Activated CD4-positive, alpha-beta T cell treated with anti-CD3 and anti-CD28 coated beads for 1 hour (primary cell): ENCODE measurements at regions not wholly inside any gene's neighbourhood (a gene's known extent, or its start where the extent isn't known, plus 50 kb on each side); places are given as distances from the start of the nearest gene placed in this dataset.
"Not testable (repeated sequence)": the region's sequence is repeated elsewhere in the genome, so short reads cannot be mapped to it uniquely, and the experiment has no call there.

Experiments used
- DNase-seq: peaks from one replicate; pipeline ENCODE4 v3.0.0-alpha.2; 2020

DNA sequence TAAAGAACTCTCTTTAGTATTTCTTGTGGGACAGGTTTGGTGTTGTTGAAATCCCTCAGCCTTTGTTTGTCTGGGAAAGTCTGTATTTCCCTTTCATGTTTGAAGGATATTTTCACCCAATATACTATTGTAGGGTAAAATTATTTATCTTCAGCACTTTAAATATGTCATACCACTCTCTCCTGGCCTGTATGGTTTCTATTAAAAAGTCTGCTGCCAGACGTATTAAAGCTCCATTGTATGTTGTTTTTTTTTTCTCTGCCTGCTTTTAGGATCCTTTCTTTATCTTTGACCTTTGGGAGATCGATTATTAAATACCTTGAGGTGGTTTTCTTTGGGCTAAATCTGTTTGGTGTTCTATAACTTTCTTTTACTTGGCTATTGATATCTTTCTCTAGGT lies 119.0 kb upstream of the TBC1D5 start:
- no peak for DNase-seq

DNA sequence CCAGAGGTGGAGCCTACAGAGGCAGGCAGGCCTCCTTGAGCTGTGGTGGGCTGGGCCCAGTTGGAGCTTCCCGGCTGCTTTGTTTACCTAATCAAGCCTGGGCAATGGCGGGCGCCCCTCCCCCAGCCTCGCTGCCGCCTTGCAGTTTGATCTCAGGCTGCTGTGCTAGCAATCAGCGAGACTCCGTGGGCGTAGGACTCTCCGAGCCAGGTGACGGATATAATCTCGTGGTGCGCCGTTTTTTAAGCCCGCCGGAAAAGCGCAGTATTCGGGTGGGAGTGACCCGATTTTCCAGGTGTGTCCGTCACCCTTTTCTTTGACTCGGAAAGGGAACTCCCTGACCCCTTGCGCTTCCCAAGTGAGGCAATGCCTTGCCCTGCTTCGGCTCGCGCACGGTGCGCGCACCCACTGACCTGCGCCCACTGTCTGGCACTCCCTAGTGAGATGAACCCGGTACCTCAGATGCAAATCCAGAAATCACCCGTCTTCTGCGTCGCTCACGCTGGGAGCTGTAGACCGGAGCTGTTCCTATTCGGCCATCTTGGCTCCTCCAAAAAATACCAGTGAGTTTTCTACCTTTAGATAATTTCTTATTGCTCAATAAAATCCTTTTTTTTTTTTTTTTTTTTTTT lies 118.5 kb upstream of the TBC1D5 start:
- not testable (repeated sequence) for DNase-seq

DNA sequence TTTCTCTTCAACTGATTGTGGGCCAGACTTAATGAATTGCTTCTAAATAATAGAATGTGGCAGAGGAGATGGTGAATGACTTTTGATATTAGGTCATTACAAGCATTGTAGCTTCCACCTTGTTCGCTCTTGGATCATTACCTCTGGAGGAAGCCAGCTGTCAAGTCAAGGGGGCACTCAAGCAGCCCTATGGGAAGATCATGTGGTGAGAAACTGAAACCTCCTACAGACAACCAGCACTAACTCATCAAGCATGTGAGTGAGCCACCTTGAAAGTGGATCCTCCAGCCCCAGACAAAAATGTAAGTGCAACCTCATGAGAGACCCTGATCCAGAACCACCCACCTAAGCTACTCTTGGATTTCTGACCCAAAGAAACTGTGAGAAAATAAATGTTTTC lies 109.8 kb upstream of the TBC1D5 start:
- no peak for DNase-seq

DNA sequence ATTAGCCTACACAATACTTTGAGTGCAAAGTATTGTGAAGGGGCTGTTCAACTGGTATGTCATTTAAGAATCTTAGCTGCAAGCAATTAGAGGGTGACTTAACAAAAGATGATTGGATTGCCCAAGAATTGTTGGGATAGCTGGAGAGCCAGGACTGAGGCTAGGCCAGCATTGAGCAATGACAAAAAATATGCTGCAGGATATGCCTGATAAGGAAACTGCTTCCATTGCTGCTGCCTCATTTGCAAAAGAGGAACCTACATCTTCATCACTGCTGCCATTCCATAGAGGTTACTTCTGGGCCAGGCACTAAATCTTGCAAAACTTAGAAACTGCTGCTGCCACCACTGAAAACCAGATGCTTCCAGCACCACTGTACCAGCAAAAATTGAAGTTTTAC lies 108.0 kb upstream of the TBC1D5 start:
- no peak for DNase-seq

DNA sequence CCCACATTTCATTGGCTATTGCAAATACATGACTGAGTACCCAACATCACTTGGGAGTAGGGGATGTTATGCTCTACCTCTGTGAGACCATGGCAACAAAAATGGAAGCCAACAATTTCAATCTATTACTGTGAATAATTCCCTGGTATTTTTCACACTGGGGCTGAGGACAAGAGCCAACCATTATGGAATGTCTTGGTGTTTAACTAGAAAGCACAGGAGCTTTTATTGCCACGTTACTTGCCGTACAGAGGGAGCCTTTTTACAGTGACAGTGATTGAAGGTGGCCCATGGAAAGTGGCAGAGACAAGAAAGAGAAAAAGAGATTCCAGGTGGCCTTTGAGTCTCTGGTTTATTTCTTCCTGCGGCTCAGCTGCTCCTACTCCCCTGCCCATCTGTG lies 105.7 kb upstream of the TBC1D5 start:
- DNase-seq, result no peak

DNA sequence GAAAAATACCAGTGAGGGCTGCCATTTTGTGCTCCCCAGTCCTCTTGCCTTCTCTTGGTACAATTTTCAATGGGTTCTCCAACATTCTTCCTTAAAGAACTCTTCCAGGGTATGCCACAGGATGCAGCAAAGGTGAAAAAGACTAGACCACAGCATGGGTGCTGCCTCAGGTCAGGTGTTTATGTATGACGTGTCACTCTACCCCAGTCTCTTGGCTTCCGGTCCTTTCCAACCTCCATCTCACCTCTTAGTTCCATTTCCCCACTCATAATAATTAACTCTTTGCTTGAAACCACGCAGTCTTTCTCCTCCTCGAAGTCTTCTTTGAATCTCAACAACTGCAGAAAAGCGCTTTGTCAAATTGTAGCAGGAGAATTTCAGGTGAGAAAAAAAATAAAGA lies 104.7 kb upstream of the TBC1D5 start:
- no peak for DNase-seq

DNA sequence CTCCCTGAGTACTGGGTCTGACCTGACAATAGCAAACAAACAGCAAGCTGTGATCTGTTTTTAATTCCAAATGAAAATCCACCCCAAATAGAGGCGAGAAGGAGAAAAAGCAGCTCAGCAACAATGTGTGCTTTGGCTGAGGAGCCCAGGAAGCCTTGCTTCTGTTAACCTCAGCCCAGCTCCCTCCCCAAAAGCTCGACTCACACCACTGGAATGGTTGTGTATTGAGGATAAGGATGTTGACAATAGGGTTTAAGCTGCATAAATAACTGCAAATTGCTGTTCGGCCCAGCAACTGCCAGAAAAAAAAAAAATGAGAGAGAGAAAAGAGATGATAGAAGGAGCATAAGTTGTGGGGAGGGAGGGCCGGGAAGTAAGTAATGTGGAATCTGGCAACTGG lies 104.0 kb upstream of the TBC1D5 start:
- no peak for DNase-seq

DNA sequence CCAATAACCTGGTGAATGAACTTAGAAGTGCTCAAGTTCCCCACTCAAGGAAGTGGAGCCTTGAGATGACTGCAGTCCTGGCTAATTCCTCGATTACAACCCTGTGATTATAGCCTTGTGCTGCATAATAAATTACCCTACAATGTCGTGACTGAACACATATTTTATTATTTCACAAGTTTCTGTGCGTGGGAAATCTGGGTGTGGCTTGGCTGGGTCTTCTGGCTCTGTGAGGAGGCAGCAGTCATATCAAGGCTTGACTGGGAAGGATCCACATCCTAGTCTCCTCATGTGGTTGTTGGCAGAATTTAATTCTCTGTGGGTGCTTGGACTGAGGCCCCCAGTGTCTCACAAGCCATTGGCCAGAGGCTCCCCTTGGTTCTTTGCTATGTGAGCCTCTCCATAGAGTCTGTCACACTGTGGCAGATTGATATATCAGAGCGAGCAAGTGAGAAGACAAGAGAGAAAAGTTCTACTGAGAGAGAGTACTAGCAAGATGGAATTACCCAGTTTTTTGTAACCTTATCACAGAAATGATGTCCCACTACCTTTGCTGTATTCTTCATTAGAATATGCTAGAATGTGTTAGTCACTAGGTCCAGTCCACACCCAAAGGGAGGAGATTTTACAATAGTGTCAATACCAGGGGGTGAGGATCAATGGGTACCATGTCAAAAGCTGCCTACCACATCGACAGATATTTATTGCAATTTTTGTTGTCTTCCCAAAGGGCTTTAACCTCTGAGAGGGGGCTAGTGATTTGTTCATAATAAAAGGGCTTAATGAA lies 102.8 kb upstream of the TBC1D5 start:
- DNase-seq, result no peak

DNA sequence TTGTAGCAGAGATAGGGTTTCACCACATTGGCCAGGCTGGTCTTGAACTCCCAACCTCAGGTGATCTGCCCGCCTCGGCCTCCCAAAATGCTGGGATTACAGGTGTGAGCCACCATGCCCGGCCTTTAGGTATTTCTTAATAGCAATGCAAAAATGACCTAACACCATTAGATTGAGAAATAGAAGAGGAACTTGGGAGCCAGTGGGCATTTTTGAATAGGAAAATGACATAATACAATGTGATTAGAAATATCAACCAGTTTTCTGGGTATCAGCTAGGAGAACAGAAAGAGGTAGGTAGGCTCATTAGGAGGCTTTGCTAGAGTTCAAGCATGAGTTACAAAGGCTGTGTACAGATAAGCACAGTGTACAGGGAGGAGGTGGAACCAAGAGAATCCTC lies 101.8 kb upstream of the TBC1D5 start:
- DNase-seq, result no peak

DNA sequence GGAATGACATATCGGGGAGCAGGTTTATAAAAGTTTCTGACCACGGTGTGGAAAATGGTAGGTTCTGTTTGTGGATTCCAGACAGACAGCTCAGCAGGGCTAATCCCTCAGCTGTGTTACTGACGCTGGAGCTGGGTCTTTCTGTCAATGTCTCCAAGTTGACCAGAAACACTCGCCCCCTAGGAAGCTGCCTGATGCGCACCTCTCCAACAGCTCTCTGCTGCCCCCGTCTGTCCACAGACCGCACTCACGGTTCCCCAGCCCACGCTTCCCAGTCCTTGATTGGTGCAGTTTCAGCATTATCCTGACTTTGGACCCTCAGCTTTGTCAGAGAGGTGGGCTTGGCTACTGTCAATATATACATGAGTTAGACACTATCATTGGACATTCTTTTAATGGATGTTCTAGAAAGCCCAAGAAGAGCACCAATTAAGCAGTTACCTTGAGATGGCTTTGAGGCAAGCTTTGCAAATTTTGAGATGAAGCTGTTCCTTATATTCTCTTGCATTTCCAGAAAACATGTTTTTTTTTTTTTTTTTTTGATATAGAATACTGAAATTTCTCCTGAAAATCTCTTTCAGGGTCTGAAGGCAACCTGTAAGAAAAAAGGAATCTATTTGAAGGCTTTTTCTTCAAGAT lies 98.9 kb upstream of the TBC1D5 start:
- peak; percentile 56 for DNase-seq

DNA sequence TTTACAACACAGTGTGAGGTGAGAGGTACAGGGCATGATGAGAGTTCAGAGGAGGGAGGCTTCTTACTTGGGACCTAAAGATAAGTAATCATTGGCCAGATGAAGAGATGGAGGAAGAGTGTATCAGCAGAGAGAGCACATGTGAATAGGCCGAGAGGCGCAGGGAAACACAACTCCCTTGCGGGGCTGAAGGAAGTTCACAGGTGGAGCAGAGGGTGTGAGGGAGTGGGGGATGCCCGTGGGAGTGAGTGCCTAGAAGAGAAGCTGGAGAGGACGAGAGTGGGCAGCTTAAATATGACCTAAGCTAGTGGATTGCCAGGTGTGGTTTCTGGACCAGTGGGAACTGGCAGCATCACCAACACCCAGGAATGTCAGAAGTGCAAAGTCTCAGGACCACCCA lies 98.2 kb upstream of the TBC1D5 start:
- DNase-seq, result no peak

DNA sequence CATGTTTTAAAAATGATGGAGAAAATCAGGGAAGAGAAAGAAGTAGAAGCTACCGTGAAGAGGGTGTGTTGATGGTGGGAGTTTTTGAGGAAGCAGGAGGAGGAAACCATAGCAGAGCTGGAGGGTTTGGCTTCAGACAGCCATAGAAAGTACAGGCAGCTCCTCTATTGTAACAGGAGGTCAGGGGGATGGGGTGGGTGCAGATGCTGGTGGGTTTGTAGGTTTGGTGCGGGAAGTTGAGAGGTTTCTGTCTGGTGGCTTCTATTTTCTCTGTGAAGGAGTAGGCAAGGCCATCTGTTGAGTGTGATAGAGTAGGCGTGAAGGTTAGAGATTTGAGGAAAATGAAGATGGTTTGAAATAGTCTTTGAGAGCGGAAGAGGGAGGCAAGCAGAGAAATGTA lies 97.7 kb upstream of the TBC1D5 start:
- no peak for DNase-seq

DNA sequence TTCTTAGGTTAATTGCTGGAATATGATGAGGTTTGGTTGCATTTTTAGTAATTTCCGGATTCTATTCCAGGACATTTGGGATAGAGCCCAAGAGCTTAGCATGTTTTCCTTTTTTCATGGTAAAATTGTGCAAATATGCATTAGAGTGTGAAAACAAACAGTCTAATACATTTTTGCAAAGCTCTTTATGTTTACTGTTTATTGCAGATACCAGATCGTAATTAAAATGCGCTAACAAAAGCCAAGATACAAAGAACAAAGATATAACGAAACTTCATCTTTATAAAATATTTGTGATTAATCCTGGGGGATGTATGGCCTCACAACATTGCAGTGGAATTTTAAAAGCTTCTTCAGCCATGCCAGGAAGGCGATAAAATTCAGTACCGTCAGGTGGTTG lies 94.5 kb upstream of the TBC1D5 start:
- DNase-seq, result no peak

DNA sequence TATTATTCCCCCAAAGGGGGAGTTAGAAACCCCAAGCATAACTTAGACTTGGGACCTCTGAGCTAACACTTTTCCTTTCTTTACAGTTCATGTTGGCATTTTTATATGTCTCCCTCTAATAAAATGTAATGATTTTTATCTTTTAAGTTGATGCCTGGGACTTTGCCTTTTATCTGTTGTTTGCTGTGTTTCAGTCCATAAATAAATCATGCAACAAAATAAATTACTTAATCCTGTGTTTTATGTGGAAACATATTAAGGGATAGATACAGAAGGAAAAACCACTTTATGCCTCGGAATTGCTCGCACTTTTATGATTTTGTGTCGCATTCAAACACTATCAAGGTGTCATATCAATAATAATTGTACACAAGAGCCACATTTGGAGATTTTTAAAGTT lies 93.7 kb upstream of the TBC1D5 start:
- DNase-seq, result no peak

DNA sequence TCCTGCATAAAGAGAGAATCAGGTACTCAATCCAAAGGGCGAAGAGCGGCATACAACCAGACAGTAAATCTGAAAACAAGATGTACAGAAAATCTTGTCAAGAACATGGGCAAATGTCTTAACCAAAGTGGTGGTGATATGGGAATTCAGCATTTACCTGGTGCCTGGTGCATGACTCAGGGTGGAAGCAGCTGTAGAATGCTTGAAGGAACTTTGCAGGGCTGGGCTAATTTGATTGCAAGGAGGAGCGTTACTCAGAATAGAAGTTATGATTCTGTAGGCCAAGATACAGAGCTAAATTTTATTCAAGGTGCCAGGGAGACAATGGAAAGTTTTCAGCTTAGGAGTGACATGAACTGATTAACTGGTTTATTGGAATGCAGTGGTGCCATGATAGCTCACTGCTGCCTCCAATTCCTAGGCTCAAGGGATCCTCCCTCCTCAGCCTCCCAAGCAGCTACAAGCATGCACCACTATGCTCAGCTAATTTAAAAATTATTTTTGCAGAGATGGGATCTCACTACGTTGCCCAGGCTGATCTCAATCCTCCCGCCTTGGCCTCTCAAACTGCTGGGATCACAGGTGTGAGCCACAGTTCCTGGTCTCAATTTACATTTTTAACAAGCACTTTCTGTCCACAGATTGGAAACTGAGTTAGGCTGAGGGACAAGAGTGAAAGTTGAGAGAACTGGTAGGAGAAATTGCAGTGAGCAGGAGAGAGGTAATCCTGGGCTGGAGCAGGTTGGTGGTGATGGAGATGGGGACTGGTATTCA lies 91.5 kb upstream of the TBC1D5 start:
- DNase-seq, result no peak

DNA sequence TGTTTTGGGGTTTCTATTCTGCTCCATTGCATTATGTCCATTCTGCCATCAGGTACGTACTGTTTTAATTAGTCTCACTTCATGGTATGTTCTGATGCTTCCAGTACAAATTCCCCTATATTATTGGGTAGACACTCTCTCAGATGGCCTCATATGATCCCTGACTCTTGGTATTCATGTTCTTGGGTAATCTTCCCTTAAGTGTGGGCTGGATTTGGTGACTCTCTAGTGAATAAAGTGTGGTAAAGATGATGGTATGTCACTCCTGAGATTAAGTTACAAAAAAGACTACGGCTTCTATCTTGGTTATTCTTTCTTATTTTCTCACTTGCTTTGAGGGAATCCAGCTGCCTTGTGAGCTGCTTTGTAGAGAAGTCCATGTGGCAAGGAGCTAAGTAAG lies 89.6 kb upstream of the TBC1D5 start:
- no peak for DNase-seq

DNA sequence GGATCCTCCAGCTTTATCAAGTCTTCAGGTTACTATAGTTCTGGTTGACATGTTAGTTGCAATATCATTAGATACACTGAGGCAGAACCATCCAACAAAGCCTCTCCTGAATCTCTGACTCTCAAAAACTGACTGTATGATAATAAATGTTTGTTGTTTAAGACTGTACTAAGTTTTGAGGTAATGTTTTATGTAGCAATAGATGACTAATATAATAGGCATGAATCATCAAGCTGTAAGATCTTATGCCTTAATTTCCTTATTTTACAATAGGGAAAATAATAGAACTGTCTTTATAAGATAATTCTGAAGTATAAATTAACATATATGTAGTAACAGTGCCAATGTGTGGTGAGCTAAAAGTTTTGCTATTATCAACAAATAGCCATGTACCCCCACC lies 88.9 kb upstream of the TBC1D5 start:
- DNase-seq, result no peak

DNA sequence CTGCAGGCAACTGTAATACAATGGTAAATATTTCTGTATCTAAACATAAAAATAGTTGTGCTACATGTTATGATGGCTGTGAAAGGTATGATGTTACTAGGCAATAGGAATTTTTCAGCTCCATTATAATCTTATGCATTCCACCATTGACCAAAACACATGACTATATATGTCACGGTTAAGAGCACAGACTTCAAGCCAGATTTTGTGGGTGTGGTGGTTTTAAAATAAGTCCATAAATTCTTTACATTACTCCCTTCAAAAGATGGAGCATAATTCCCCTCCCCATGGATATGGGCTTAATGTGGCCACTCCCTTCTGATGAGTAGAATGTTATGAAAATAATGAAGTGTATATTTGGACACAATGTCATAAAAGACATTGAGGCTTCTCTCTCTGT lies 88.4 kb upstream of the TBC1D5 start:
- no peak for DNase-seq

DNA sequence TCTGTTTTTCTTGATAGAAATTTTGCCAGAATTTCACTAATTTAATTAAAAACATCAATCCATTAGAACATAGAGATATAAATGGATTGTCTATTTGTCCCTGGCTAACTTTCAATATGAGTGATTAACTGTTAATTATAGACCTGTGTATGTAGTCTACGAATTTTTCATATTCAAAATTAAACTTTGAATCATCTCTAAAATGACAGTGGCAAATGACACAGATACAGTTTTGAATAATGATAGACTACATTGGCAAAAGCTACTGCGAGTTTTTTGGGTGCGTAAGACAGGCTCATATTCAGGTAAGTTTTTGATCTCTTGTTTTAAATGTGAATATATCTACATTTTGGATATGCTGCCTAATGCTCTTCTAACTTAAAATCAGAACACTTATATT lies 86.0 kb upstream of the TBC1D5 start:
- DNase-seq, result no peak

DNA sequence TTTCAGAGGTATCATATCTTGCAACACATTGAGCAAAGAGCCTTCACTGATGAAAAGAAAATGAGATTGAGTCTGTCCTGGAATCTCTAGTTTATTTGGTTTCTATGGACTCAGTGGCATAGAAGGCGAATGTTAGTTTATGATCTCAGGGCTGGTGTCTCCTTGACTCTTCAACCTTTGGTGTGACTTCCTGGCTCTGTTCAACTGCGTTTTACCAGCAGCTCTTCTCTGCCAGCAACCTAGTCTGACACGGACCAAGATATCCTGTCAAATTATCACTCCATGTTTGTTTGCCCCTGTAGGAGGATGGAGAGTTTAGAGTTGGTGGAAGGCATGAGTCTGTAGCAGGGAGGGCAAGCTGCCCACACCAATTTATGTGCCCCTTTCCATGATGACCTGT lies 82.9 kb upstream of the TBC1D5 start:
- DNase-seq, result no peak

DNA sequence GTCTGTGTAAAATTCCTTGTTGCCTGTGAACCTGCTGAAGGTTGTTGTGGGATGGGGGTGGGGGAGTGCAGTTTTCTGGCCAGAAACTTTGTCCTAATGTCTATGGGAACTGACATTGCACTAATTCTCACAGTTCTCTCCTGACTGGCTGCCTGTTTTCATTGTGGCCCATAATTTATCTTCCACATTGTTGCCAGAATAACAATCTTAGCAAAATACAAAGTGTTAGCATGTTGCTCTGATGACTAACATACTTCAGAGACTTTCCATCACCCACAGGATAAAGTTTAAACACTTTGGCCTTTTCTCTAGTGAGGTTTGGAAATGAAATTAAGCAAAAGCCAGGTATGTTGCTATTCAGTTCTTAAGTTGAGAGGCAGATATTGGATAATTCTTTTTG lies 81.4 kb upstream of the TBC1D5 start:
- DNase-seq, result no peak

DNA sequence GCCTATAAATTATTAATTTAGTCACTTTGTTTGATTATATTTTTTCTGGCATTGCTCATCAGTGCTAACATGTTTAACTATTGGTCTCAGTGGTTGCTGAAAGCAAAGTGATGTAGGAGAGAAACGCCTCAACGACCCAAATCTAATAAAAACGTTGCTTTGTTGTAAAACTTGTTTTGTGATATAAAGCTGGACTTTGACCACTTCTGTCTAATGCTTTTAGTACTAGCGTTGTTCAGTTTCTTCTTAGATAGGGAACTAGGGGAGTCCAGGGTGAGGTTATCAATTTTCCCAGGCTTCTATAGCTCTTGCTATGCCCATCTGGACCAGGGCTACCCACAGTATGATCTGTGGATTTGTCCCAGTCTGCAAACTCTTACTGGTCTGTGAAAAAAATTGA lies 80.6 kb upstream of the TBC1D5 start:
- DNase-seq, result no peak

DNA sequence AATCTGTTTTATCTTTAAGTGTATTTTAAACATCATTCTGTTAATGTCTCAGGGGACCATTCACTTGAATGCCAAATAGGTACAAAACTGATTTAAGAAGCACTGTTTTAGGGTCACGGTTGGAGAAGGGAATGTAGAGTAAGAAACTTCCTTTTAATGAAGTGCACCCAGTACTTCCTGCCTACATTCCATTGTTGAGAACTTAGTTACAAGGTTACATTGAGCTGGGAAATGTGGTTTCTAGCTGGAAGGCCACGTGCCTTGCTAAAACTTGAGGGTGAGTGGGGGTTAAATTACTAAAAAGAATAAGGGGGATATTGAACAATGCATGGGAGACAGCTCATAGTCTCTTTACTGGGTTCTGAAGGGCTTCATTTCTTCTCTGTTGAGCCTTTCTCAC lies 78.3 kb upstream of the TBC1D5 start:
- no peak for DNase-seq

DNA sequence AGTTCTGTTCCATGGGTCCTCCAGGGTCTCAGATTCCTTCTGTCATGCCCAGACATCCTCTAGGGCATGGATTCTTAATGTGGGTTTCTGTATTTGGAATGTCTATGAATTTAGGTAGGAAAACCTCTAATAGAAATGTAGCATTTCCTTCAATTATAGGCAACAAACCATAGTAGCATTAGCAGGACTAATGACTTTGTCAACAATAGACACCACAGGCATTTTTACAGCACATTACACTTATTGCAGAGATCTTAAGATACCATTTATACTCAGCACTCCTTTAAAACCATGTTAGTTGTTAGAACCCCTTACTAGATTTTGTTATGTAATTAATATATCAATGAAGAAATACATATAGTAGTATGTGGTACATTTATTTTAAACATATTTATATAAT lies 77.8 kb upstream of the TBC1D5 start:
- DNase-seq, result no peak
